KMS-11 (cell line): ENCODE measurements at regions not wholly inside any gene's neighbourhood (a gene's known extent, or its start where the extent isn't known, plus 50 kb on each side); places are given as distances from the start of the nearest gene placed in this dataset.

ENCODE experiments used
- H2AFZ ChIP-seq: fragments of 200-600 bp; sonication (generic); 2 replicates; pipeline ENCODE4 v1.6.1; 2016; ENCODE audit warnings: antibody characterized with exemption, mixed run types, low read depth
- H3K27ac ChIP-seq: fragments of 200-600 bp; sonication (generic); 2 replicates; pipeline ENCODE4 v1.6.1; 2016; ENCODE audit warnings: mild to moderate bottlenecking, mixed run types
- H3K27me3 ChIP-seq: fragments of 200-600 bp; sonication (generic); 2 replicates; pipeline ENCODE4 v1.6.1; 2017; ENCODE audit warnings: mild to moderate bottlenecking, low read depth, mixed run types, moderate library complexity; ENCODE audit not compliant: insufficient read depth
- H3K36me3 ChIP-seq: fragments of 200-600 bp; sonication (generic); 2 replicates; pipeline ENCODE4 v1.6.1; 2017; ENCODE audit warnings: mild to moderate bottlenecking, mixed run types; ENCODE audit not compliant: insufficient read depth
- H3K4me1 ChIP-seq: fragments of 200-600 bp; sonication (generic); 2 replicates; pipeline ENCODE4 v1.6.1; 2016; ENCODE audit warnings: mild to moderate bottlenecking, low read depth, mixed run types; ENCODE audit not compliant: poor library complexity, severe bottlenecking
- H3K4me2 ChIP-seq: fragments of 200-600 bp; sonication (generic); 2 replicates; pipeline ENCODE4 v1.7.0; 2016; ENCODE audit warnings: mild to moderate bottlenecking, mixed run types
- H3K4me3 ChIP-seq: fragments of 200-600 bp; sonication (generic); IDR thresholded peaks from 2 replicates; pipeline ENCODE4 v1.6.1; 2017; ENCODE audit warnings: low read depth, low read length, mixed read lengths; ENCODE audit not compliant: insufficient read depth
- H3K79me2 ChIP-seq: fragments of 200-600 bp; sonication (generic); 2 replicates; pipeline ENCODE4 v1.6.1; 2016; ENCODE audit warnings: low read depth, mixed run types; ENCODE audit not compliant: insufficient read depth
- H3K9ac ChIP-seq: fragments of 200-600 bp; sonication (generic); 2 replicates; pipeline ENCODE4 v1.6.1; 2016; ENCODE audit warnings: mild to moderate bottlenecking, mixed run types
- H4K20me1 ChIP-seq: fragments of 200-600 bp; sonication (generic); 2 replicates; pipeline ENCODE4 v1.6.1; 2016; ENCODE audit warnings: mild to moderate bottlenecking, mixed run types; ENCODE audit not compliant: insufficient read depth
- CTCF ChIP-seq: fragments of 200-600 bp; sonication (generic); conservative IDR thresholded peaks from 2 replicates; pipeline ENCODE4 v1.6.1; 2017; ENCODE audit warnings: low read depth, mild to moderate bottlenecking, antibody characterized with exemption, low read length, moderate library complexity, mixed read lengths

- TF ChIP-seq CTCF: no peak
- H3K4me1 ChIP-seq: no peaks in the 10 kb centered on the region
- H2AFZ ChIP-seq: no peak overlapping the region
- no peak overlapping the region for H3K4me3 ChIP-seq
- no peak overlapping the region for H3K4me2 ChIP-seq
- no peak overlapping the region for H3K9ac ChIP-seq
- H4K20me1 ChIP-seq: no peaks in the 10 kb centered on the region
- no peaks in the 10 kb centered on the region for H3K36me3 ChIP-seq
- no peak overlapping the region for H3K27ac ChIP-seq
- no peaks in the 10 kb centered on the region for H3K27me3 ChIP-seq
- H3K79me2 ChIP-seq: no peaks in the 10 kb centered on the region
Measured at GRCh38 chr2:220064111-220065030, 436.9 kb downstream of the SLC4A3 start.

GRCh38 chr2:220065581-220065980 lies 438.2 kb downstream of the SLC4A3 start:
- Histone ChIP-seq H3K4me3 (no peak overlapping the region), H4K20me1 (no peaks in the 10 kb centered on the region), H2AFZ (no peak overlapping the region), H3K79me2 (no peaks in the 10 kb centered on the region), H3K4me1 (no peaks in the 10 kb centered on the region), H3K27me3 (no peaks in the 10 kb centered on the region), H3K36me3 (no peaks in the 10 kb centered on the region), H3K9ac (no peak overlapping the region), H3K4me2 (no peak overlapping the region), H3K27ac (no peak overlapping the region)
- no peak for TF ChIP-seq CTCF

- Histone ChIP-seq H4K20me1 (no peaks in the 10 kb centered on the region), H3K4me3 (no peak overlapping the region), H3K27ac (no peak overlapping the region), H3K4me2 (no peak overlapping the region), H3K79me2 (no peaks in the 10 kb centered on the region), H3K27me3 (no peaks in the 10 kb centered on the region), H3K36me3 (no peaks in the 10 kb centered on the region), H3K9ac (no peak overlapping the region), H2AFZ (no peak overlapping the region), H3K4me1 (no peaks in the 10 kb centered on the region)
- TF ChIP-seq CTCF: no peak
Measured at GRCh38 chr2:220068846-220069245, 441.4 kb downstream of the SLC4A3 start.

- Histone ChIP-seq H3K4me2 (no peak overlapping the region), H3K79me2 (no peaks in the 10 kb centered on the region), H3K27me3 (no peaks in the 10 kb centered on the region), H4K20me1 (no peaks in the 10 kb centered on the region), H3K36me3 (no peaks in the 10 kb centered on the region), H3K9ac (no peak overlapping the region), H3K4me1 (no peaks in the 10 kb centered on the region), H3K4me3 (no peak overlapping the region), H2AFZ (no peak overlapping the region), H3K27ac (no peak overlapping the region)
- no peak for TF ChIP-seq CTCF
Measured at GRCh38 chr2:220070349-220070748, 442.9 kb downstream of the SLC4A3 start.
